ENCODE measurements at regions not wholly inside any gene's neighbourhood (a gene's known extent, or its start where the extent isn't known, plus 50 kb on each side); places are given as distances from the start of the nearest gene placed in this dataset.

DNA sequence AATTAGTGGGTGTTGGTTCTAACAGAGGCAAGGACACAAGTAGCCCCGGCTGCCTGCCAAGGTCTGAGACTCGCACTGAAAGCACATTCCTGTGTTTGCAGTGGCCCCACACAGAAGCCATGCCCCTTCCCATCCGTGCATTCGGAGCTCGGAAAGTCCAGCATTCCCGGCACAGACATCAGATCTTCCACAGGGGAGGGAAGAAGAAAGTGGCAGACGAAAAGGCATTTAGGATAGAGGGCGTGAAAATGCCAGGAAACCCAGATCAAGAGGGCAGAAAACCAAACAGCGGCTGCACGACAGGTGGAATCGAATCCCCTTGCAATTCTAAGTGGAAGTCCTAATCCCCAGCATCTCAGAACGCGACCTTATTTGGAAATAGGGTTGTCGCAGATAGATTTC, 105.5 kb upstream of the ASB18 start:
- TF ChIP-seq EZH2 (IDR thresholded peaks at IDR 0.05; ENCODE audit: borderline replicate concordance) = no peak
- TF ChIP-seq, protein P1, sequence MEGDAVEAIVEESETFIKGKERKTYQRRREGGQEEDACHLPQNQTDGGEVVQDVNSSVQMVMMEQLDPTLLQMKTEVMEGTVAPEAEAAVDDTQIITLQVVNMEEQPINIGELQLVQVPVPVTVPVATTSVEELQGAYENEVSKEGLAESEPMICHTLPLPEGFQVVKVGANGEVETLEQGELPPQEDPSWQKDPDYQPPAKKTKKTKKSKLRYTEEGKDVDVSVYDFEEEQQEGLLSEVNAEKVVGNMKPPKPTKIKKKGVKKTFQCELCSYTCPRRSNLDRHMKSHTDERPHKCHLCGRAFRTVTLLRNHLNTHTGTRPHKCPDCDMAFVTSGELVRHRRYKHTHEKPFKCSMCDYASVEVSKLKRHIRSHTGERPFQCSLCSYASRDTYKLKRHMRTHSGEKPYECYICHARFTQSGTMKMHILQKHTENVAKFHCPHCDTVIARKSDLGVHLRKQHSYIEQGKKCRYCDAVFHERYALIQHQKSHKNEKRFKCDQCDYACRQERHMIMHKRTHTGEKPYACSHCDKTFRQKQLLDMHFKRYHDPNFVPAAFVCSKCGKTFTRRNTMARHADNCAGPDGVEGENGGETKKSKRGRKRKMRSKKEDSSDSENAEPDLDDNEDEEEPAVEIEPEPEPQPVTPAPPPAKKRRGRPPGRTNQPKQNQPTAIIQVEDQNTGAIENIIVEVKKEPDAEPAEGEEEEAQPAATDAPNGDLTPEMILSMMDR (IDR thresholded peaks at IDR 0.05; ENCODE audit: poor library complexity) = no peak
- no peak for TF ChIP-seq EZH2phosphoT487 (IDR thresholded peaks at IDR 0.05; ENCODE audit: low read depth, severe bottlenecking, unreplicated experiment)

Data from hepatocyte (in vitro differentiated cells).